HEK293 (cell line): ENCODE measurements at regions not wholly inside any gene's neighbourhood (a gene's known extent, or its start where the extent isn't known, plus 50 kb on each side); places are given as distances from the start of the nearest gene placed in this dataset.

ENCODE experiments used
- CTCF ChIA-PET: fragments of 350-600 bp; formaldehyde crosslinking; extraction: SDS; loops from one replicate; lab custom pipeline; 2021; ENCODE audit warnings: antibody characterized with exemption; lab: Yijun Ruan, JAX
- POLR2A ChIA-PET: fragments of 300-600 bp; formaldehyde crosslinking; extraction: SDS; loops from one replicate; lab custom pipeline; 2020; ENCODE audit warnings: antibody characterized with exemption, inconsistent platforms; lab: Yijun Ruan, JAX
- H3K27ac ChIP-seq: fragments of 200-500 bp; sonication (Bioruptor generic); 2 replicates; pipeline ENCODE4 v1.5.1; 2014; ENCODE audit warnings: low read depth, low read length, control low read depth, inconsistent platforms; ENCODE audit errors: extremely low read depth
- H3K36me3 ChIP-seq, 2 experiments: fragments of 200-500 bp in 1 of 2; sonication (Bioruptor generic) in 1 of 2; 1 replicate in 1 of 2; 2 replicates in 1 of 2; pipeline ENCODE4 v1.5.1; 2014 to 2017; ENCODE audit warnings: inconsistent platforms in 2 of 2, low read length in 2 of 2; ENCODE audit not compliant: control insufficient read depth in 2 of 2, insufficient read depth in 1 of 2
- H3K4me1 ChIP-seq: fragments of 200-500 bp; sonication (Bioruptor generic); 2 replicates; pipeline ENCODE4 v1.5.1; 2014; ENCODE audit warnings: mild to moderate bottlenecking, low read length, inconsistent platforms; ENCODE audit not compliant: control insufficient read depth, insufficient read depth
- H3K4me3 ChIP-seq: 2 replicates; pipeline ENCODE4 v1.5.1; 2011; ENCODE audit warnings: low read depth, mild to moderate bottlenecking, control low read depth, low read length, moderate library complexity
- H3K9me3 ChIP-seq: fragments of 200-500 bp; sonication (Bioruptor generic); 2 replicates; pipeline ENCODE4 v1.5.1; 2014; ENCODE audit warnings: low read depth, low read length, inconsistent platforms; ENCODE audit not compliant: control insufficient read depth, insufficient read depth
- GFI1B ChIP-seq: fragments of 450-650 bp; formaldehyde crosslinking; IDR thresholded peaks from 2 replicates; pipeline ENCODE4 v1.5.1; 2016; ENCODE audit warnings: missing biosample characterization, missing genetic modification characterization
- GLI2 ChIP-seq: fragments of 450-650 bp; formaldehyde crosslinking; IDR thresholded peaks from 2 replicates; pipeline ENCODE4; 2017; ENCODE audit warnings: missing biosample characterization, missing genetic modification characterization, low read depth, borderline replicate concordance
- KLF1 ChIP-seq: fragments of 450-650 bp; formaldehyde crosslinking; IDR thresholded peaks from 2 replicates; pipeline ENCODE4 v1.5.1; 2016; ENCODE audit warnings: missing biosample characterization, missing genetic modification characterization
- PRDM2 ChIP-seq: fragments of 450-650 bp; formaldehyde crosslinking; IDR thresholded peaks from 2 replicates; pipeline ENCODE4 v1.5.1; 2016; ENCODE audit warnings: missing biosample characterization, missing genetic modification characterization, borderline replicate concordance
- SCRT1 ChIP-seq: fragments of 450-650 bp; formaldehyde crosslinking; IDR thresholded peaks from 2 replicates; pipeline ENCODE4 v1.5.1; 2016; ENCODE audit warnings: missing biosample characterization, missing genetic modification characterization, borderline replicate concordance
- TCF7L2 ChIP-seq: IDR thresholded peaks from 2 replicates; pipeline ENCODE4 v1.6.1; 2011; ENCODE audit warnings: low read depth, mild to moderate bottlenecking, inconsistent platforms, low read length, moderate library complexity, borderline replicate concordance
- ZBTB1 ChIP-seq: fragments of 450-650 bp; formaldehyde crosslinking; IDR thresholded peaks from 2 replicates; pipeline ENCODE4 v1.5.1; 2016; ENCODE audit warnings: missing biosample characterization, missing genetic modification characterization
- ZBTB6 ChIP-seq: fragments of 450-650 bp; formaldehyde crosslinking; IDR thresholded peaks from 2 replicates; pipeline ENCODE4 v1.5.1; 2017; ENCODE audit warnings: missing biosample characterization, missing genetic modification characterization
- ZBTB7A ChIP-seq: fragments of 450-650 bp; formaldehyde crosslinking; IDR thresholded peaks from 2 replicates; pipeline ENCODE4 v1.5.1; 2016; ENCODE audit warnings: low read depth, missing biosample characterization, missing genetic modification characterization
- ZFP37 ChIP-seq: fragments of 450-650 bp; formaldehyde crosslinking; IDR thresholded peaks from 2 replicates; pipeline ENCODE4 v1.5.1; 2016; ENCODE audit warnings: missing biosample characterization, missing genetic modification characterization
- ZIC2 ChIP-seq: fragments of 450-650 bp; formaldehyde crosslinking; IDR thresholded peaks from 2 replicates; pipeline ENCODE4 v1.5.1; 2016; ENCODE audit warnings: missing biosample characterization, missing genetic modification characterization
- ZNF121 ChIP-seq: fragments of 450-650 bp; formaldehyde crosslinking; IDR thresholded peaks from 2 replicates; pipeline ENCODE4 v1.5.1; 2016; ENCODE audit warnings: missing biosample characterization, missing genetic modification characterization
- ZNF133 ChIP-seq: fragments of 450-650 bp; formaldehyde crosslinking; IDR thresholded peaks from 2 replicates; pipeline ENCODE4 v1.5.1; 2016; ENCODE audit warnings: missing biosample characterization, missing genetic modification characterization
- ZNF157 ChIP-seq: fragments of 450-650 bp; formaldehyde crosslinking; IDR thresholded peaks from 2 replicates; pipeline ENCODE4 v1.5.1; 2016; ENCODE audit warnings: missing biosample characterization, missing genetic modification characterization
- ZNF214 ChIP-seq: fragments of 450-650 bp; formaldehyde crosslinking; IDR thresholded peaks from 2 replicates; pipeline ENCODE4 v1.5.1; 2017; ENCODE audit warnings: missing biosample characterization, mild to moderate bottlenecking, missing genetic modification characterization, borderline replicate concordance
- ZNF280C ChIP-seq: fragments of 450-650 bp; formaldehyde crosslinking; IDR thresholded peaks from 2 replicates; pipeline ENCODE4 v1.5.1; 2016; ENCODE audit warnings: missing biosample characterization, missing genetic modification characterization
- ZNF510 ChIP-seq: fragments of 450-650 bp; formaldehyde crosslinking; IDR thresholded peaks from 2 replicates; pipeline ENCODE4 v1.5.1; 2018; ENCODE audit warnings: mild to moderate bottlenecking, missing genetic modification characterization, missing biosample characterization; ENCODE audit not compliant: insufficient replicate concordance
- ZNF529 ChIP-seq: fragments of 450-650 bp; formaldehyde crosslinking; IDR thresholded peaks from 2 replicates; pipeline ENCODE4 v1.5.1; 2017; ENCODE audit warnings: missing genetic modification characterization, missing biosample characterization; ENCODE audit not compliant: insufficient replicate concordance
- ZNF544 ChIP-seq: fragments of 450-650 bp; formaldehyde crosslinking; IDR thresholded peaks from 2 replicates; pipeline ENCODE4 v1.5.0; 2017; ENCODE audit warnings: missing biosample characterization, missing genetic modification characterization
- ZNF560 ChIP-seq: fragments of 450-650 bp; formaldehyde crosslinking; IDR thresholded peaks from 2 replicates; pipeline ENCODE4 v1.5.1; 2017; ENCODE audit warnings: missing biosample characterization, missing genetic modification characterization, borderline replicate concordance
- ZNF571 ChIP-seq: fragments of 450-650 bp; formaldehyde crosslinking; IDR thresholded peaks from 2 replicates; pipeline ENCODE4 v1.5.0; 2017; ENCODE audit warnings: missing biosample characterization, missing genetic modification characterization
- ZNF600 ChIP-seq: fragments of 450-650 bp; formaldehyde crosslinking; IDR thresholded peaks from 2 replicates; pipeline ENCODE4 v1.5.1; 2016; ENCODE audit warnings: missing biosample characterization, missing genetic modification characterization
- ZNF629 ChIP-seq: fragments of 450-650 bp; formaldehyde crosslinking; IDR thresholded peaks from 2 replicates; pipeline ENCODE4 v1.5.1; 2017; ENCODE audit warnings: missing biosample characterization, missing genetic modification characterization
- ZNF654 ChIP-seq: fragments of 450-650 bp; formaldehyde crosslinking; IDR thresholded peaks from 2 replicates; pipeline ENCODE4 v1.5.1; 2016; ENCODE audit warnings: low read depth, missing biosample characterization, missing genetic modification characterization
- ZNF658 ChIP-seq: fragments of 450-650 bp; formaldehyde crosslinking; IDR thresholded peaks from 2 replicates; pipeline ENCODE4; 2016; ENCODE audit warnings: missing biosample characterization, missing genetic modification characterization
- ZNF707 ChIP-seq: fragments of 450-650 bp; formaldehyde crosslinking; IDR thresholded peaks from 2 replicates; pipeline ENCODE4 v1.5.1; 2016; ENCODE audit warnings: missing biosample characterization, missing genetic modification characterization
- ZNF76 ChIP-seq: fragments of 450-650 bp; formaldehyde crosslinking; IDR thresholded peaks from 2 replicates; pipeline ENCODE4; 2016; ENCODE audit warnings: low read depth, missing biosample characterization, missing genetic modification characterization, borderline replicate concordance

GRCh38 chr5:2001300-2001699, 118.6 kb upstream of the IRX4 start (continued):
- no peak for TF ChIP-seq PRDM2
- TF ChIP-seq ZNF544 (tag by site-specific recombination) = no peak
- no peak for TF ChIP-seq ZNF529 (tag by site-specific recombination)
- TF ChIP-seq, all 188 proteins: peak for 0

GRCh38 chr5:2000591-2000990, 117.9 kb upstream of the IRX4 start:
- no peak overlapping the region for H3K27ac ChIP-seq
- ChIA-PET POLR2A (no interaction called here), CTCF (no interaction called here)
- no peaks in the 10 kb centered on the region for H3K9me3 ChIP-seq
- H3K4me1 ChIP-seq = no peaks in the 10 kb centered on the region
- H3K36me3 ChIP-seq = no peaks in the 10 kb centered on the region
- no peak overlapping the region for H3K4me3 ChIP-seq
- TF ChIP-seq ZNF121 (tag by site-specific recombination) = no peak
- TF ChIP-seq ZNF214 (tag by site-specific recombination) = no peak
- TF ChIP-seq ZNF280C (tag by site-specific recombination) = no peak
- TF ChIP-seq ZNF600 (tag by site-specific recombination) = no peak
- no peak for TF ChIP-seq ZNF133 (tag by site-specific recombination)
- TF ChIP-seq ZNF629 = no peak
- no peak for TF ChIP-seq KLF1
- no peak for TF ChIP-seq ZBTB1
- no peak for TF ChIP-seq ZBTB6 (tag by site-specific recombination)
- no peak for TF ChIP-seq ZNF76 (tag by site-specific recombination)
- TF ChIP-seq ZFP37 (tag by site-specific recombination) = no peak

- H3K9me3 ChIP-seq = no peaks in the 10 kb centered on the region
- no peaks in the 10 kb centered on the region for H3K36me3 ChIP-seq
- no peak overlapping the region for H3K27ac ChIP-seq
- POLR2A ChIA-PET = no interaction called here
- CTCF ChIA-PET = interaction anchor here (0.6 kb wide), 1 partner anchor 263 kb away, joined by 3 read pairs; no protein-coding TSS in a partner anchor
- H3K4me3 ChIP-seq = no peak overlapping the region
- H3K4me1 ChIP-seq = no peaks in the 10 kb centered on the region
- TF ChIP-seq ZNF707 (tag by site-specific recombination) (no peak), TCF7L2 (no peak), ZNF157 (tag by site-specific recombination) (no peak), ZBTB7A (no peak), ZNF658 (tag by site-specific recombination) (no peak), GFI1B (no peak), GLI2 (no peak), ZNF510 (tag by site-specific recombination) (no peak), SCRT1 (tag by site-specific recombination) (no peak), ZNF654 (tag by site-specific recombination) (no peak), ZNF629 (no peak), ZNF560 (no peak), ZIC2 (tag by site-specific recombination) (no peak), ZNF571 (tag by site-specific recombination) (no peak)
Measured at GRCh38 chr5:1999794-2000193, 117.1 kb upstream of the IRX4 start.
